Adrenal gland (tissue), 5 donors: ENCODE measurements at regions not wholly inside any gene's neighbourhood (a gene's known extent, or its start where the extent isn't known, plus 50 kb on each side); places are given as distances from the start of the nearest gene placed in this dataset.

ENCODE experiments used
- POLR2A ChIP-seq, 2 donors: fragments of 450-650 bp; IDR thresholded peaks; one replicate each; pipeline ENCODE4 v1.6.1; 2017; ENCODE audit warnings: antibody characterized with exemption in 2 of 2, mild to moderate bottlenecking in 2 of 2, moderate library complexity in 1 of 2
- TF ChIP-seq, protein P1 (sequence below), 6 experiments: fragments of 450-650 bp in 4 of 6; fragments of 200-600 bp in 2 of 6; sonication (generic) in 1 of 6; IDR thresholded peaks; 1 replicate in 5 of 6; 2 replicates in 1 of 6; pipeline versions ENCODE4 v1.5.1 to v1.8.0; 2016 to 2021; ENCODE audit warnings: antibody characterized with exemption in 6 of 6, mild to moderate bottlenecking in 2 of 6, moderate library complexity in 1 of 6
- donor health status: DM: no; HTN: no; CAD: no.

DNA sequence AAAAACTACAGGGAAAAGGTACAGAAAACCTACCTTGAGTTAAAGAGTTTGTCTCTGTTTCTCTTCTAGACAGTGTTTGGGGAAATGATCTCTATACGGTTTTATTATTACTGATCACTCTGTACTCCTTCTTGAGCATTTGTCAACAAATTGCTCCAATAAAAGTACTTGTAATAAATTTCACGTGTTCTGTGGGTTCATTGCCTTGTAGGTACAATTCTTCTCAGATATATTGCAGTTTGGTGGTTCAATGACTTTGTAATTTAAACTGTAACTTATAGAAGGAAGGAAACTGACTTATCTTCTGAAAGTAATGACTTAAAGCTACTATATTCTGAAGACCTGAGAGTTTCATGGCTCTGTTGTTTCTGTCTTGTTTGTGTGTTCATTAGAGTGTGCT, 319.9 kb upstream of the PCSK5 start:
- TF ChIP-seq, protein P1, sequence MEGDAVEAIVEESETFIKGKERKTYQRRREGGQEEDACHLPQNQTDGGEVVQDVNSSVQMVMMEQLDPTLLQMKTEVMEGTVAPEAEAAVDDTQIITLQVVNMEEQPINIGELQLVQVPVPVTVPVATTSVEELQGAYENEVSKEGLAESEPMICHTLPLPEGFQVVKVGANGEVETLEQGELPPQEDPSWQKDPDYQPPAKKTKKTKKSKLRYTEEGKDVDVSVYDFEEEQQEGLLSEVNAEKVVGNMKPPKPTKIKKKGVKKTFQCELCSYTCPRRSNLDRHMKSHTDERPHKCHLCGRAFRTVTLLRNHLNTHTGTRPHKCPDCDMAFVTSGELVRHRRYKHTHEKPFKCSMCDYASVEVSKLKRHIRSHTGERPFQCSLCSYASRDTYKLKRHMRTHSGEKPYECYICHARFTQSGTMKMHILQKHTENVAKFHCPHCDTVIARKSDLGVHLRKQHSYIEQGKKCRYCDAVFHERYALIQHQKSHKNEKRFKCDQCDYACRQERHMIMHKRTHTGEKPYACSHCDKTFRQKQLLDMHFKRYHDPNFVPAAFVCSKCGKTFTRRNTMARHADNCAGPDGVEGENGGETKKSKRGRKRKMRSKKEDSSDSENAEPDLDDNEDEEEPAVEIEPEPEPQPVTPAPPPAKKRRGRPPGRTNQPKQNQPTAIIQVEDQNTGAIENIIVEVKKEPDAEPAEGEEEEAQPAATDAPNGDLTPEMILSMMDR (IDR thresholded peaks at IDR 0.05), result no peak
- no peak for TF ChIP-seq POLR2A (IDR thresholded peaks at IDR 0.05)
